SIG-M5 treated with dmso at 0.1 percent for 504 hours (cell line): ENCODE measurements at regions not wholly inside any gene's neighbourhood (a gene's known extent, or its start where the extent isn't known, plus 50 kb on each side); places are given as distances from the start of the nearest gene placed in this dataset.

ENCODE experiments used
- DNase-seq: peaks from one replicate; lab custom pipeline; 2025; ENCODE audit not compliant: unreplicated experiment; lab: John Stamatoyannopoulos, UW

GRCh38 chr4:171186700-171187099 lies 626.5 kb upstream of the GALNTL6 start:
- DNase-seq = no peak

GRCh38 chr4:171181090-171181489 lies 632.1 kb upstream of the GALNTL6 start:
- DNase-seq = no peak

- DNase-seq = no peak
Measured at GRCh38 chr4:171170671-171171070, 642.5 kb upstream of the GALNTL6 start.

GRCh38 chr4:171169396-171169795 lies 643.8 kb upstream of the GALNTL6 start:
- DNase-seq = no peak

- DNase-seq = no peak
Measured at GRCh38 chr4:171162478-171162877, 650.7 kb upstream of the GALNTL6 start.

- DNase-seq = no peak
Measured at GRCh38 chr4:171157462-171158082, 655.6 kb upstream of the GALNTL6 start.

- no peak for DNase-seq
Measured at GRCh38 chr4:171142639-171143038, 670.6 kb upstream of the GALNTL6 start.

- DNase-seq = no peak
Measured at GRCh38 chr4:171142045-171142444, 671.2 kb upstream of the GALNTL6 start.

GRCh38 chr4:171130256-171130801 lies 682.9 kb upstream of the GALNTL6 start:
- DNase-seq = no peak

- no peak for DNase-seq
Measured at GRCh38 chr4:171118091-171118490, 695.1 kb upstream of the GALNTL6 start.

GRCh38 chr4:171117457-171117856 lies 695.7 kb upstream of the GALNTL6 start:
- DNase-seq = no peak

- DNase-seq = no peak
Measured at GRCh38 chr4:171101845-171102244, 711.4 kb upstream of the GALNTL6 start.

- DNase-seq = no peak
Measured at GRCh38 chr4:171087089-171087488, 726.1 kb upstream of the GALNTL6 start.

- DNase-seq = no peak
Measured at GRCh38 chr4:171067422-171067821, 745.8 kb upstream of the GALNTL6 start.

- DNase-seq = no peak
Measured at GRCh38 chr4:171049380-171049779, 763.8 kb upstream of the GALNTL6 start.

- DNase-seq = no peak
Measured at GRCh38 chr4:171042989-171043524, 770.1 kb upstream of the GALNTL6 start.

GRCh38 chr4:171035909-171036308 lies 777.3 kb upstream of the GALNTL6 start:
- no peak for DNase-seq

- DNase-seq = no peak
Measured at GRCh38 chr4:171031338-171031737, 781.9 kb upstream of the GALNTL6 start.

GRCh38 chr4:171025776-171026175 lies 787.4 kb upstream of the GALNTL6 start:
- DNase-seq = peak; percentile 89

GRCh38 chr4:171025343-171025742 lies 787.9 kb upstream of the GALNTL6 start:
- peak; percentile 33 for DNase-seq

GRCh38 chr4:171024720-171025303 lies 788.4 kb upstream of the GALNTL6 start:
- DNase-seq = no peak

GRCh38 chr4:171022824-171023230 lies 790.4 kb upstream of the GALNTL6 start:
- no peak for DNase-seq
